RPMI8226 (cell line): ENCODE measurements at regions not wholly inside any gene's neighbourhood (a gene's known extent, or its start where the extent isn't known, plus 50 kb on each side); places are given as distances from the start of the nearest gene placed in this dataset.
A peak's percentile ranks its signal among the peaks of the same experiment; 100 is the strongest.
"Not testable (repeated sequence)": the region's sequence is repeated elsewhere in the genome, so short reads cannot be mapped to it uniquely, and the experiment has no call there.

ENCODE experiments used
- DNase-seq: peaks from one replicate; pipeline ENCODE4 v3.0.0-alpha.2; 2015

GRCh38 chrX:150167482-150168324, 195.4 kb upstream of the MAMLD1 start:
- DNase-seq: no peak

DNA sequence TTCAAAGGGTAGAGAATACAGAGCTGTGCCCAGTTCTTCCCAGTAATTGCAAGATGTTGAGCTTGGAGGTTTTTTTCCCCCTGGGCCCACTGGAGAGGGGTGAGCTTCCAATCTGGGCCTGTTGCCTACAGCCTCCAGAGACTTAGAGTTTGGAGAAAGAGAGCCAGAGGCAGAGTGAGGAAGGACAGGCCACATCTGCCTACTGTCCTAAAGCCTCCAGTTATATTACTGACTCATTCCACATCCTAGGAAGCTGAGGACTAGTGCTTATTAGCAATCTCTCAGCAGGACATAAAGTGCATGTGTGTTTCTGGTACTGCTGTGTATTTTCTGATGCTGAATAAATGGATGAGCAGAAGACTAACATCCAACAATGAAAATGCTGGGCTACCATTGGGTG, 181.0 kb upstream of the MAMLD1 start:
- no peak for DNase-seq

DNA sequence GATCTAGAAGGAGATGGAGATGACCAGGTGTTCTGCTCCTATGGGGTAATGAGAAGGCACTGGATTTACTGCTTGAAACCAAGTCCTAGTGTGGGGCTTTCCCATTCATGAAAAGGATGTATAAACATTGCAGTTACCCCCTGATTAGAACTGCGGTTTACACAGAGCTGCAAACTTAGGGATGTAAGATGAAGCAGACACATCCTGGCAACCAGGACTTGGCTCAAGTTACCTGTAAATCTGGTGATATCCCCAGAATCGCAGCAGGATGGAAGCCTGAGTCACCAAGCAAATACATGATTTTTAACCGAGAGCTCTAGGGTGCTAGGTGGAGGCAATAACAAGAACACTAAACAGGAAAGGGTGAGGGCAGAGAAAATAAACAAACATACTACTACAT, 178.6 kb upstream of the MAMLD1 start:
- no peak for DNase-seq

- no peak for DNase-seq
Measured at GRCh38 chrX:150185766-150186165, 177.4 kb upstream of the MAMLD1 start.

DNA sequence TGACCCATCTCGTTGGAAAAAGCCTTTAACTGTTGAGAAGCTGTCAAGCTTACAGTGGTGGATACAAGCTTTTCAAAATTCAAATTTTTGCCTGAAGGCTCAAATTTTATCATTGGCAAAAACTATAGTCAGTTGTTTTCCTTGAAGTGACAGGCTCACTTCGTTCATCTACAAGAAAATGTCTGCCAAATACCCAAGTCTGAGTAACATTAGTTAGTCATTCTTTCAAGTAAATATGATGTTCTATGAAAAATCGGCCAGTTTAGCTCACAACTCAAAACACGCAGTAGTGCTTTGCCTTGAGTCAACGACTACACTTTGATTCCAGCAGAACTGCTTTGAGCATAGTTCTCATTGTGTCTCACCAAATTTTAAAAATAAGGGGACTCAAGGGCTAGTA, 170.3 kb upstream of the MAMLD1 start:
- no peak for DNase-seq

GRCh38 chrX:150196285-150196684, 166.8 kb upstream of the MAMLD1 start:
- no peak for DNase-seq

DNA sequence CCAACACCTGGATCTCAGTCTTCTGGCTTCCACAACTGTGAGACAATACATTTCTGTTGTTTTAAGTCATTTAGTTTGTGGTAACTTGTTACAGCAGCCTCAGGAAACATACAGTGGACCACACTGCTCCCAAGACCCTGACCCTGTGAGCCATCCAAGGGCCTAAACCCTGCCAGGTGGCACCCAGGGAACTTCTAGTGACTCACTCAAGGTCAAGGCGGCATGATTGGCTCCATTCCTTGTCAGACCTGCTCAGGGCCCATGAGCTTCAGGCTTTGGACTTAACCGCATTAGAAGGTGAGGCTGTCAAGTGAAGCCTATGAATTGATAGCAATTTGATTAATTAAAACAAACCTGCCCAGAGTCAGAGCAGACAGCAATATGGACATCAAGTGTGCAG, 165.7 kb upstream of the MAMLD1 start:
- DNase-seq: no peak

- no peak for DNase-seq
Measured at GRCh38 chrX:150198776-150199175, 164.3 kb upstream of the MAMLD1 start.

GRCh38 chrX:150199181-150199580, 163.9 kb upstream of the MAMLD1 start:
- DNase-seq: no peak

GRCh38 chrX:150199803-150200202, 163.3 kb upstream of the MAMLD1 start:
- DNase-seq: no peak

DNA sequence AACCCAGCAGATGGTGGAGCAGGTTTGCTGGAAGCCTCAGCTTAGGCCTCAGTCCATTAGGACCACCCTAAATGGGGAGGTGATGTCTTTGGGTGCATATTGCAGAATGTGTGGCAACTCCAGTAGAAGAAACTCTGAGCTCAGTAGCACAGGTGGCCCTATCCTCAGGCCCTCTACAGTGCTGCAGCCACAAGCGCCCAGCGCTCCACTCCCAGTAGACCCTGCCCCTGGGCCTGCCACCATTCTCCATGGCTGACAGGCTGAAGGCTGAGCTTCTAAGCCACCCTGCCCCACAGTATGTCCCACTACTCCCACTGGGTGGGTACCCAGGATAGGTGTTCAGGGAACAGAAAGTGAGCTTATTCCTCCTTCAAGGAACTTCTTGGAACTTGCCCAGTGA, 162.8 kb upstream of the MAMLD1 start:
- DNase-seq: no peak

GRCh38 chrX:150200820-150201287, 162.3 kb upstream of the MAMLD1 start:
- DNase-seq: peak; percentile 5

DNA sequence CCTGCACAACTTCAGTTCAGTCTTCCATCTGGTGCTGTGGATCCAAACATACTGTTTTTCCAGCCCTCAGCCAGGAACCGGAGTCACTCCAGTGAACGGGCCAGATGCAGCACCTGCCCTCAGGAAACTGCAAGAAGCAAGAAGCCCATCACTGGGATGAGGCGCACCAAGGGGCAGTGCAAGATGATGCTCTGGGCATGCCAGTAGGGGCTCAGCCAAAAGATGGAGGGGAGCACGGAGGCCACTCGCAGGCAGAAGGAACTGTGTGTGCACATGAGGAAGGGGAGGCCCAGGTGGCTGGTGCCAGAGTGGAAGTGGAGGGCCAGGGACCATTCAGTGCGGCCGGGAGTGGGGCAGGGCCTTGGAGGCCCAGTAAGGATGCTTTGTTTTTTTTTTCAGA, 161.7 kb upstream of the MAMLD1 start:
- no peak for DNase-seq

- no peak for DNase-seq
Measured at GRCh38 chrX:150201841-150202240, 161.3 kb upstream of the MAMLD1 start.

DNA sequence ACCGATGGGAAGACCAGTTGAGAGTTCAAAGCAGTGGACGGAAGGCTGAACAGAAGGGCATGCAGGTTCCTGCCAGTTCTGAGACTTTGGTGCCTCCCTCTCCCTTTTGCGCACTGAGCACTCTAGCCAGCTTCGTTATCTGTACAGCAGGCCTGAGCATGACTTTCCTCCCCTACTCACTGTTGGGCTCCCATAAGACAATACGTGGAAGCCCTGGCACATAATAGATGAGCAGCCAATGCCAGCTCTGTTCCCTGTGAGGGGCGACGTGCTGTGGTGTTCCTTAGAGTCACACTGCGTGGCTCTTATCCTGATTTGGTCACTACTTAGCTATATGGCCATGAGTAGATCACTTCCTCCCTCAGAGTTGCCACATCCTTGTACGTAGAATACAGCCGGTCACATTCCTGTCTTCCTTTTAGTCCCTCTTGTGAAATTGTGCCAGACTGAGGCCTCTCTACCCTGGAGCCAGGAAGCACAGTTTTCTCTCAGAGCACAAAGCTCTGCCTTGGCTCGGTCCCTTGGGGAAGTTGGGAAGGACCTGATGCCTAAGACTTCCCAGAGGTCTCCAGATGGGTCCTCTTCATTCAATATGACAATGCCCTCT, 160.4 kb upstream of the MAMLD1 start:
- no peak for DNase-seq

DNA sequence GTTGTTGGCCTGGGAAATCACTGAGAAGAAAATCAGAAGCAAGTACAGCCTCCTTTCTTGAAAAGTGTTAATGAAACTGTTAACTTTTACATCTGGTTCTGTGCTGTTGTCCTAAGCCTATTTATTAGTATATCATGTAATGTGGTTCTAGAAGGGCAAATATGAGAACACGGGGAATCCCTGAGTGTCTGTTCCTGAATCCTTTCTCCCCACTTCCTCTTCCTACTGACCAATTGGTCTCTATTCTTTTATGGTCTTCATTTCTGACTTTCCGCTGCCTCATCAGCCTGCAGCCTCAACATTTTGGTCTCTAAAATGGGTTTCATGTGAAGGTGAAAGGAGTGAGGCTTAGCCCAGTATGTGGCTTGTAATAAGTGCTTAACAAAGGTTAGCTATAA, 159.9 kb upstream of the MAMLD1 start:
- DNase-seq: no peak

DNA sequence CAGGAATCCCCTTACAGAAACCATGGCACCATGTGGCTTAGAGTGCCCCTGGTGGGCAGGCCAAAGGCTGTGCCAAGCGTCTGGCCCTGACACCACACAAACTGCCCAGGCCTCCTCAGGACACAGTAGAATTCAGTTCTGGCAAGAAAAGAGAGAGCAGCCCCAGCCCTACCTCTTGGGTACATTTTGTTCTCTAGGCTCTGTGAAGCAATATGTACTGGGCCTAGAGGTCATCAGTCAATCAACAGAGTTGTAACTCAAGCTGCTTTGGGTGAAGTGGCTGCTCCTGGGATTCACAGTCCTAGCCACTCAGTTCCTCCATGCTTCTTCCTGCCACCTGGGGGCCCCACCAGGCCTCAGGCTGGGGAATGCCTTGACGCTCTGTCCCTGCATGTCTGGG, 158.1 kb upstream of the MAMLD1 start:
- DNase-seq: no peak

DNA sequence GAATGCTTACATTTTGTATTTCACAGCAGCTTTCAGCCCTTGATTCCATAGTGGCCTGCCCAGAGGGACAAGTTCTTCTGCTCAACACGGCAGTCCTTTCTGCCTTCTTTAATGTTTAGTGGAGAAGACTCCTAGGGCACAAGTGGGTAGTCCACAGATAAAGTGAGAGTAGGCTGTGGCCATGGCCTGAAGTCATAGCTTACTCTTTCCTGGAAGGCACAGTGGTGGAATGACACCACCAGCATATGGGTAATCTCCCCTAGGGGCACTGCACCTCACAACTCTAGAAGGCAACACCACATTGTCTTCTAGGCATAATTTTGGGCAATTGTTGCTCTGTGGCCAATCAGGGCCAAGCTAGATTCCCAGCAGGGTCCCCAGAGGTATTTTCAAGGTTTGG, 155.4 kb upstream of the MAMLD1 start:
- DNase-seq: no peak

GRCh38 chrX:150211988-150212387, 151.1 kb upstream of the MAMLD1 start:
- no peak for DNase-seq

DNA sequence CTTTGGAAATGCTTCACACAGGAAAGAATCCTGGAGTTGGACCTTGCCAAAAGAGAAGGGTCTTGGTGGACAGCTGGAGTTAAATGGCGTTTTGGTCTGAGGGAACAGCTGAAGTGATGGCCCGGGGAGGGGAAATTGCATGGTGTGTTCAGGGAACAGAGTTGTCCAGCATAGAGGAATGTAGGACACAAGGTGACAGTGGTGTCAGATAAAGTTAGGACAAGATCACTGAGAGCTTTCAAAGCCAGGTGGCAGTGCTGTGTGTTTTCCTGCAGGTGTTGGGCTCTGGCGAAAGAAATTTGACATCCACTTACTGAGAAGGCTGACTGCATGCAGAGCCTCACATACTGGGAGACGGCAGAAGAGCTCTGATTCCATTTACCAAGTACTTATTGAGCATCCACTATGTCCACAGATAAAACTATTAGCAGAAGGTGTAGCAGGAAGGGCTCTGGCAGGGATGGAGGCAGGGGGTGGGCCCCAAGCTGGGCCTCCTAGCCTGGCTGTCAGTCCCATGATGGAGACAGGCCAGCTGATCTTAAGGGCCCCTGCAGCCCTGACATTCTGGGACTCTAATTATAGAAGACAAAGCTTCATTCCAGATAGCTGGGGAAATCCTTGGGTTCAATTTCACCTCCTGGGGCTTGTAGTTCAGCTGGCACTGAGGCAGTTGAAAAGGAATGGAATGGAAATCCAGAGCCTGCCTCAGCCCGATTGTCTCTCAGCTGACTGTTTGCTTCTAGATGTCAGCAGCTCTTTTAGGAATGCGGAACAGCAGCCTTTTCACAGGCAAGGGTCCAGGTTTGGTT, 150.2 kb upstream of the MAMLD1 start:
- no peak for DNase-seq

DNA sequence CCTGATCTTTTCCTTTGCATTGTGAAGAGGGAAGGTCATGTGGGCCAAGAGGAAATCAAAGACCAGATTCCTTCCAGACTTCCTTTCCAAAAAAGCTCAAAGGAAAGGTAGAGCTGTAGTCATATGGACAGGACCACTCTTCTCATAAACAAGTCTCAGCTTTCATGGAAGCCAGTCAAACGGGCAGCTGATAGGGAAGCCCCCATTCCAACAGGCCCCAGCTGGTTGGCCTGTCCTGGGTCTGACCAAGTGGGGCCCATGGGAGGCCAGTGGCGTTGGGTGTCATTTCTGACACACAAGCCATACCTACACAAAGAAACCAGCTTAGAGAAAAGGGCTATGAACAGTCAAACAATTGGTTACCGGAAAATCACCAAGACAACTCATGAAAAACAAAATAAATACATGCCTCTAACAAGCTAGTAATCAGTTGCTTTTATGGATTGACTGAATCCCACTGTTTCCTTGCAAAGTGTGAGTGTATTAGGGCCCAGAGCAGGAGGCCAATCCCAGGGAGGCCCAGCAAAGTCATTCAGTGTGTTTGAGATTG, 149.6 kb upstream of the MAMLD1 start:
- DNase-seq: no peak

- DNase-seq: not testable (repeated sequence)
Measured at GRCh38 chrX:150216000-150216399, 147.1 kb upstream of the MAMLD1 start.

DNA sequence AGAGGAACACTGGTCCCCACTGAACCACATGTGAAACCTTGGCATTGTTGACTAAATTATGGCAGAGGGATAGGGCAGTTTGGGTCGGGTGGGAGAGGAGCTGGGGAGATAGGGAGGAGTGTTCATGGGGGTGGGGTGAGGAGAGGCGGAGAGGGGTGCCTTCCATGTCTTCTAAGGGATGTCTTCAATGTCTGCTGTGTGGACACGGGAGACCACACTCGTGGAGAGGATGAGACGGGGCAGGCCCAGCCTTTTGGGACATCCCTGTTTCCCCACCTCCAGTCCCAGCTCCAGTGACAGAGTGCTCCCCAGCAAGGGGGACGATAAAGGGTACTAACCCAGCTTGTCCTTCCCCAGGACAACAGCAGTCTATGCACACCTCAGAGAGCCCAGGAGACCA, 146.4 kb upstream of the MAMLD1 start:
- DNase-seq: no peak
